ENCODE measurements at regions not wholly inside any gene's neighbourhood (a gene's known extent, or its start where the extent isn't known, plus 50 kb on each side); places are given as distances from the start of the nearest gene placed in this dataset.

- no peak for ATAC-seq (replicated peaks in 1 of 2)
- H3K36me3 Mint-ChIP-seq (ENCODE audit: insufficient read depth in 2 of 2): no peaks in the 10 kb centered on the region
- DNase-seq: no peak
- H3K4me3 Mint-ChIP-seq: no peak overlapping the region
- no peaks in the 10 kb centered on the region for H3K4me1 Mint-ChIP-seq (ENCODE audit: low read depth)
- H3K9me3 Mint-ChIP-seq: no peaks in the 10 kb centered on the region
- H3K27ac Mint-ChIP-seq: no peak overlapping the region
- H3K27me3 Mint-ChIP-seq (ENCODE audit: low read depth): no peaks in the 10 kb centered on the region
These were observed 331.3 kb downstream of the NSG2 start for GRCh38 chr5:174376726-174377373.

DNA sequence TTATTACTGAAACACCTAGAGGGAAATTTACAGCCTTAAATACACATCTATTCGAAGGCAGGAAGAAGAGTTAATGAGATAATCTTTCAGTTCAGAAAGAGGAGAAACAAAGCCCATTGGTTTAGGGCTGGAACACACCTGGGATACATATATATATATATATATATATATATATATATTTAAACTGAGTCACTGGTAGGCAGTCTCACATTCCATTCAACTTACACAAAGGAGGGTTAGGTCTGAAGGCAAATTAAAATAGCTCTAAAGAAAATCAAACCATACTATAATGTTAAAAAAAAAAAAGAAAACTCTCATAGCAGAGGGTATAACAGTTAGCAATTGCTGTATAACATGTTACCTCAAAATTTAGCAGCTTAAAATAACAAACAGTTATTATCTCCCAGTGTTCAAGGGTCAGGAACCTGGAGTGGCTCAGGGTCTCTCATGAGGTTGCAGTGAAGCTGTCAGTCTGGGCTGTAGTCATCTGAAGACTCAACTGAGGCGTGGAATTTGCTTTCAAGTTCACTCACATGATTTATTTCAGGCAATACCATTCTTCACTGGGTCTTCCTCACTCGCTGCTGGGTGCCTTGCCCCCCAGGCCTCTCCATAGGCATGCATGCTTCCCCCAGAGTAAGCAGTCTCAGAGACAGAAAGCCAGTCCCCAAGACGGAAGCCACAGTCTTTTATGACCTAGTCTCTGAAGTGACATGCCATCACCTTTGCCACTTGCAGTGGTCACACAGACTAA is 332.8 kb downstream of the NSG2 start:
- no peaks in the 10 kb centered on the region for H3K27me3 Mint-ChIP-seq (ENCODE audit: low read depth)
- ATAC-seq (replicated peaks in 1 of 2) (no peak), DNase-seq (no peak)
- no peak overlapping the region for H3K4me3 Mint-ChIP-seq
- H3K4me1 Mint-ChIP-seq (ENCODE audit: low read depth): no peaks in the 10 kb centered on the region
- H3K36me3 Mint-ChIP-seq (ENCODE audit: insufficient read depth in 2 of 2): no peaks in the 10 kb centered on the region
- no peaks in the 10 kb centered on the region for H3K9me3 Mint-ChIP-seq
- H3K27ac Mint-ChIP-seq: no peak overlapping the region

- Mint-ChIP-seq H3K27me3 (ENCODE audit: low read depth) (peaks cover 5% of the 10 kb centered on the region), H3K27ac (no peak overlapping the region), H3K9me3 (no peaks in the 10 kb centered on the region), H3K36me3 (ENCODE audit: insufficient read depth in 2 of 2) (no peaks in the 10 kb centered on the region), H3K4me1 (ENCODE audit: low read depth) (no peaks in the 10 kb centered on the region), H3K4me3 (no peak overlapping the region)
- no peak for DNase-seq
- ATAC-seq (replicated peaks in 1 of 2): no peak
These were observed 334.8 kb downstream of the NSG2 start for GRCh38 chr5:174380311-174380710.

DNA sequence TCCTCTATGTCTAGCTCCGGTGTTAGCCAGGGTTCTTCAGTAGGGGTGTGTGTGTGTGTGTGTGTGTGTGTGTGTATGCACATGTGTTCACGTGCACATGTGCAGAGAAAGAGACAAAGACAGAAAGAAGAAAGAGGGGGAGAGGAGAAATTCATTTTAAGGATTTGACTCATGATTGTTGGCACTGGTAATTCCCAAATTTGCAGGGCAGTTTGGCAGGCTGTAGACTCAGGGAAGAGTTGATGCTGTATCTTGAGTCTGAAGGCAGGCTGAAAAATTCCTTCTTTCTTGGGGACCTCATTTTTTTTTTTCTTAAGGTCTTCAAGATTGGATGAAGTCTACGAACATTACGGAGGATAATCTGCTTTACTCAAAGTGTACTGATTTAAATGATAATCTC is 335.7 kb downstream of the NSG2 start:
- Mint-ChIP-seq H3K9me3 (no peaks in the 10 kb centered on the region), H3K4me3 (no peak overlapping the region), H3K27ac (no peak overlapping the region), H3K4me1 (ENCODE audit: low read depth) (no peaks in the 10 kb centered on the region), H3K36me3 (ENCODE audit: insufficient read depth in 2 of 2) (no peaks in the 10 kb centered on the region), H3K27me3 (ENCODE audit: low read depth) (peaks cover 6% of the 10 kb centered on the region)
- DNase-seq (no peak), ATAC-seq (replicated peaks in 1 of 2) (no peak)

DNA sequence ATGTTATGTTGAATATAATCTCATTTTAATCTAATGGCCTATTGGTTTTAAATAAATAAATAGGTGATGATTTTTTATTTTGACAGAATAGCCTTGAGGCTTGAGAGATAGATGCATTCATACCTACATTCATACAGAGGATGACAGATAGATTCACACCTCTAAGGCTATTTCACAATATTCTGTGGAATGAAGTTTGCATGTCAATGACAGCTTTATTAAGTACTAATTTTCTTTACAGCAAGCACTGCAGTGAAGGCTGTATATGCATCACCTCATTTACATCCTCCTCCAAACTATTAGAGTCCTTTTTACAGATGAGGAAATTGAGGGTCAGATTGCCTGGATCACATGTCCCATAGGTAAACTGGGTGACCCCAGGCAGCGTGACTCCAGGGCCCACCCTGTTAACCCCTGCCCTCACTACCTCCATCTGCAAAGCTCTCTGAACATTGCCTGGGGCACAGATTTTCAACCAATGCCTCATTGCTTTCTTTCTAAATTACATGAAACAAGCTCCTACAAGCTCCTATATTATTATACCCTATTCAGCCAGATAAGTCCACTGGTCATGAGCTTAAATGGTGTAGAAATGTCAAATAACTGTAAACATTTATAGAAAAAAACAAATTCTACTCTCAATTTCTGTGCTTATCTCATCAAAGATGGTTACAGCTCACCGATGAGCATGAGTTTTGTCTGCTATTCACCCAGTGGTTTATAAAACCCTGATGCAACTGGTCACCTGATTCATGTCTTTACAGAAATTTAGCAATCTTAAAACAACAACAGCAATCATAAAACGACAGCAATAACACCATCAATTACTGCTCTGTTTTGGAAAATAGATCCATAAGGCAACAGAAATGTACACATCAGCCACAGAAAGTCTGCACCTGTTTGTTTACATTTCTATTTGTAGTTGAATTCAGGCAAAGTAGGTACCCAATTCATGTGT is 338.0 kb downstream of the NSG2 start:
- DNase-seq (no peak), ATAC-seq (replicated peaks in 1 of 2) (no peak)
- Mint-ChIP-seq H3K27ac (no peak overlapping the region), H3K9me3 (no peaks in the 10 kb centered on the region), H3K36me3 (ENCODE audit: insufficient read depth in 2 of 2) (no peaks in the 10 kb centered on the region), H3K4me1 (ENCODE audit: low read depth) (no peaks in the 10 kb centered on the region), H3K27me3 (ENCODE audit: low read depth) (peaks cover 28% of the 10 kb centered on the region), H3K4me3 (no peak overlapping the region)

GRCh38 chr5:174384509-174384947 is 339.0 kb downstream of the NSG2 start:
- Mint-ChIP-seq H3K4me3 (no peak overlapping the region), H3K27me3 (ENCODE audit: low read depth) (peaks cover 28% of the 10 kb centered on the region), H3K36me3 (ENCODE audit: insufficient read depth in 2 of 2) (no peaks in the 10 kb centered on the region), H3K27ac (no peak overlapping the region), H3K9me3 (no peaks in the 10 kb centered on the region), H3K4me1 (ENCODE audit: low read depth) (no peaks in the 10 kb centered on the region)
- DNase-seq: no peak
- ATAC-seq (replicated peaks in 1 of 2): no peak

DNA sequence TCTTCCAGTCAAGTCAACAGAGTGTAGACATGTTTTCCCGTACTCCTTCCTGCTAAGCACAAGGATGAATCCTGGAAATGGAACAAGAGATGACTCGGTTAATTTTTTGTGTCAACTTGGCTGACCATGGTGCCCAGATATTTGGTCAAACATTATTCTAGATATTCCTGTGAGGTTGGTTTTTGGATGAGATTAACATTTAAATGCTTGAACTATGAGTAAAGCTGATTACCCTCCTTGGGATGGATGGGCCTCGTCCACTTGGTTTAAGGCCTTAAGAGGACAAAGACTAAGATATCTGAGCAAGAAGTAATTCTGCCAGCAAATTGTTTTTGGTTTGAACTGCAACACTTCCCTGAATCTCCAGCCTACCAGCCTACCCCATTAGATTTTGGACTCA is 338.1 kb upstream of the MSX2 start:
- Mint-ChIP-seq H3K36me3 (ENCODE audit: insufficient read depth in 2 of 2) (no peaks in the 10 kb centered on the region), H3K4me3 (no peak overlapping the region), H3K27me3 (ENCODE audit: low read depth) (peaks cover 28% of the 10 kb centered on the region), H3K9me3 (no peaks in the 10 kb centered on the region), H3K27ac (no peak overlapping the region), H3K4me1 (ENCODE audit: low read depth) (no peaks in the 10 kb centered on the region)
- ATAC-seq (replicated peaks in 1 of 2) (no peak), DNase-seq (no peak)

DNA sequence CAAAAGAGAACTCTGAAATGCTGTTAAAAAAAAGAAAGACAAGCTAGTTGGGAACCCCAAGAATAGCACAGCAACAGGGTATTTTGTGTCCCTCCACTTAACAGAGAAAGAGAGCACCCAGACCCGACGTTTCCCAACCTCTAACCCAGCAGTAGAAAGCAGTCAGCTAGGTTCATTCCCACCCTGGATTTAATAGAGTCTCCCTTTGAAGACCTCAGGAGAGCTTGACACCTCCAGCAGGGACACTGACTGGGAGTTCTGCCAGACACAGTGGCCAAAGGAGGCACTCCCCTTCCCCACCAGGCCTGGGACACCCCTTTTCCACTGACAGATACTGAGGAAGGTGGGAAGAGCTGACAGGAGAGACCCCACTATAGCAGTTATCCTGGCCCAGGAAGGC is 337.5 kb upstream of the MSX2 start:
- ATAC-seq (replicated peaks in 1 of 2): no peak
- Mint-ChIP-seq H3K4me1 (ENCODE audit: low read depth) (no peaks in the 10 kb centered on the region), H3K9me3 (no peaks in the 10 kb centered on the region), H3K36me3 (ENCODE audit: insufficient read depth in 2 of 2) (no peaks in the 10 kb centered on the region), H3K27me3 (ENCODE audit: low read depth) (peaks cover 28% of the 10 kb centered on the region), H3K27ac (no peak overlapping the region), H3K4me3 (no peak overlapping the region)
- DNase-seq: no peak

DNA sequence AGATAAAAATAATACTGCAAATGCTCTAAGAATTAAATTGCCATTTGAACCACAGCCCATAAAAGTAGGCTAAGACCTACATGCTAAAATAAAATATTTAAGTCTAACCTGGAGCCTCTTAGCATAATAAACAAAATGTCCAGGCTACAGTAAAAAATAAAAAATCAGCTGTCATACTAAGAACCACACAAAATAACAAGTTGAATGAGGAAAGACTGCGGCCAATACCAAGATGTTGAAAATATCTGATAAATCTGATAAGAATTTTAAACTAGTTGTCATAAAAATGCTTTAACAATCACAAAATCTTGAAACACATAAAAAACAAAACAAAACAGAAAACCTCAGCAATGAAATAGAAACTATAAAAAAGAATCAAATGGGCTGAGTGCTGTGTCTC is 336.9 kb upstream of the MSX2 start:
- H3K4me3 Mint-ChIP-seq: no peak overlapping the region
- H3K27ac Mint-ChIP-seq: no peak overlapping the region
- H3K9me3 Mint-ChIP-seq: no peaks in the 10 kb centered on the region
- DNase-seq (no peak), ATAC-seq (replicated peaks in 1 of 2) (no peak)
- H3K27me3 Mint-ChIP-seq (ENCODE audit: low read depth): peaks cover 28% of the 10 kb centered on the region
- no peaks in the 10 kb centered on the region for H3K36me3 Mint-ChIP-seq (ENCODE audit: insufficient read depth in 2 of 2)
- H3K4me1 Mint-ChIP-seq (ENCODE audit: low read depth): no peaks in the 10 kb centered on the region

GRCh38 chr5:174392892-174393291 is 331.5 kb upstream of the MSX2 start:
- DNase-seq (no peak), ATAC-seq (replicated peaks in 1 of 2) (no peak)
- no peaks in the 10 kb centered on the region for H3K36me3 Mint-ChIP-seq (ENCODE audit: insufficient read depth in 2 of 2)
- no peak overlapping the region for H3K27ac Mint-ChIP-seq
- peaks cover 13% of the 10 kb centered on the region for H3K27me3 Mint-ChIP-seq (ENCODE audit: low read depth)
- H3K9me3 Mint-ChIP-seq: no peaks in the 10 kb centered on the region
- H3K4me3 Mint-ChIP-seq: no peak overlapping the region
- no peaks in the 10 kb centered on the region for H3K4me1 Mint-ChIP-seq (ENCODE audit: low read depth)

DNA sequence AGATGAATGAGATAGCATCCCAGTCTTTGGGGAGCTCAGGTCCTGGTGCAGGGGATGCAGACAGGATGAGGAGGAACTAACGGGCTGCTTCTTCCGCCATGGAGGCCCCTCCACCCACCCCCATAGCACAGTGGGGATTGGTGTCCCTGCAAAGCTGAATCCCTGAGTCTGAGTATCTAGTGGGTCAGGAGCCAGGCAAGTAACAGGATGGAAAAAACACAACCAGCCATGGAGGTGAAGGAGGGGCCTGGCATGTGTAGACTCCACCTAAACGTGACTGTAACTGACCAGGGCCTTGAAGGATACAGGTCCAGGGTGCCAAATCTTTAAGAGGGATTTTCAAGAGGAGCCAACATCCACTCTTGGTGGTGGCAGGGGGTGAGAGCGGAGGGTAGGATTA is 327.8 kb upstream of the MSX2 start:
- H3K27ac Mint-ChIP-seq: no peak overlapping the region
- no peaks in the 10 kb centered on the region for H3K36me3 Mint-ChIP-seq (ENCODE audit: insufficient read depth in 2 of 2)
- H3K4me3 Mint-ChIP-seq: no peak overlapping the region
- peaks cover 7% of the 10 kb centered on the region for H3K27me3 Mint-ChIP-seq (ENCODE audit: low read depth)
- ATAC-seq (replicated peaks in 1 of 2): no peak
- no peak for DNase-seq
- peaks cover 0 to 1% of the 10 kb centered on the region in 2 donors for H3K9me3 Mint-ChIP-seq
- no peaks in the 10 kb centered on the region for H3K4me1 Mint-ChIP-seq (ENCODE audit: low read depth)

DNA sequence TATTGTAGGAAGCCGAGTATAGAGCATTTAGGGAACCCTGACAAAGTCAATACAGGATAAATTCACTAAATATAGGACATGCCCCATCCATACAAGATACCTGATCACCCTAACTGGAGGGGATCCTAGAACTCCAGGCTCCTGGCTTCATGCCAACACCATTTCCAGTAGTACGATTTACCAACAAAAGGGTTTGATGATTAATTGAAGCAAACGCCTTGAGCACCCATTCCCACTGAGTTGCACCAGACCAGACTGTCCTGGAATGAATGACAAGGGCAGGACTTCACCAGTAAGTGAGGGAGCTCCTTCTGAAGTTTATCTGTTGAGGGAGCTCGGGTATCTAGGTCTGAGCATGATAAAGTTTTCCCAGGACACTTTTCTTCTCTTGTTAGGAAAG is 327.2 kb upstream of the MSX2 start:
- Mint-ChIP-seq H3K4me1 (ENCODE audit: low read depth) (no peaks in the 10 kb centered on the region), H3K36me3 (ENCODE audit: insufficient read depth in 2 of 2) (no peaks in the 10 kb centered on the region), H3K27ac (no peak overlapping the region), H3K27me3 (ENCODE audit: low read depth) (peaks cover 7% of the 10 kb centered on the region), H3K9me3 (peaks cover 0 to 1% of the 10 kb centered on the region in 2 donors), H3K4me3 (no peak overlapping the region)
- ATAC-seq (replicated peaks in 1 of 2) (no peak), DNase-seq (no peak)

DNA sequence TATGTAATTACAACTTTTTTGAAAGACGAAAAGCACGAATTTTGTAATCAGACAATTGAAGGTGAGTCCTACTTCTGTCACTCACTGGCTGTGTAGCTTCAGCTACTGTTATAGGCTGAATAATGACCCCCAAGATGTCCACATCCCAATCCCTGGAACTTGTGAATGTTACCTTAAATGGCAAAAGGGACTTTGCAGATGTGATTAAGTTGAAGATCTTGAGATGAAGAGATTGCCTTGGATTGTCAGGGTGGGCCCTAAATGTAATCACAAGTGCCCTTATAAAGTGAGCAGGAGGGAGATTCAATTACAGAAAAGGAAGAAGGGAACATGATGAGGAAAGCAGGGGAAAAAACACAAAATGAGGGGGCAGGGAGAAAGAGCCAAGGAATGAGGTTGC is 326.2 kb upstream of the MSX2 start:
- DNase-seq (no peak), ATAC-seq (replicated peaks in 1 of 2) (no peak)
- H3K9me3 Mint-ChIP-seq: peaks cover 0 to 1% of the 10 kb centered on the region in 2 donors
- no peak overlapping the region for H3K4me3 Mint-ChIP-seq
- no peaks in the 10 kb centered on the region for H3K4me1 Mint-ChIP-seq (ENCODE audit: low read depth)
- no peaks in the 10 kb centered on the region for H3K36me3 Mint-ChIP-seq (ENCODE audit: insufficient read depth in 2 of 2)
- peaks cover 7% of the 10 kb centered on the region for H3K27me3 Mint-ChIP-seq (ENCODE audit: low read depth)
- no peak overlapping the region for H3K27ac Mint-ChIP-seq

All from activated T-cell treated with anti-CD3 and anti-CD28 coated beads, Interleukin-2, amount 50 U/mL, for 72 hours (primary cell).